SH-SY5Y (cell line): ENCODE measurements at regions not wholly inside any gene's neighbourhood (a gene's known extent, or its start where the extent isn't known, plus 50 kb on each side); places are given as distances from the start of the nearest gene placed in this dataset.

ENCODE experiments used
- GATA2 ChIP-seq: IDR thresholded peaks from 2 replicates; pipeline ENCODE4 v1.6.1; 2011; ENCODE audit warnings: mild to moderate bottlenecking, low read depth, low read length
- GATA3 ChIP-seq: IDR thresholded peaks from 2 replicates; pipeline ENCODE4 v1.6.1; 2011; ENCODE audit warnings: low read depth, mild to moderate bottlenecking, low read length, moderate library complexity

DNA sequence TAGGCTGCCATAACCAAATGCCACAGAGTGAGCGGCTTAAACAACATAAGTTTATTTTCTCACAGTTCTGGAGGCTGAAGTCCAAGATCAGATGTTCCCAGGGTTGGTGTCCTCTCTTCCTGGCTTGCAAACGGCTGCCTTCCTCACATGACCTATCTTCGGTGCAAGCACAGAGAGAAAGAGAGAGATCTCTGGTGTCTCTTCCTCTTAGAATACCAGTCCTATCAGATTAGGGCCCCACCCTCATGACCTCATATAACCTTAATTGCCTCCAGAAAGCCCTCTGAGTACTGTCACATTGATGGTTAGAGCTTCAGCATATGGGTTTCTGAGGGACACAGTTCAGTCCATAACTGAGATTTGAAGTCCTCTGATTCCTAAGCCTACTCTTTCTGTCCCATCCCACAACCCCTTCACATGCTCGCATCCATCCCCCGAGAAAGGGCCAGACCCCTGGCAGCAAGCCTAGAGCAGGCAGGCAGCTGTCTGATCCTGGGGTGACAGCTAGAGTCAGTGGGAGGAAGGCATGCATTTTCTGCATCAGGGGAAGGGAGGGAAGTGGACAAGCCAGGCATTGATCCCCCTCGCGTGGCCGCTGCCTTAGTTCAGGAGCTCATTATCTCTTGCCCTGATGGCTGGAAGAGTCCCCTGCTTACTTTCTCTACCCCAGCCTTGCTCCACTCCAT, 114.1 kb downstream of the FAR1 start:
- TF ChIP-seq GATA3: no peak
- no peak for TF ChIP-seq GATA2

DNA sequence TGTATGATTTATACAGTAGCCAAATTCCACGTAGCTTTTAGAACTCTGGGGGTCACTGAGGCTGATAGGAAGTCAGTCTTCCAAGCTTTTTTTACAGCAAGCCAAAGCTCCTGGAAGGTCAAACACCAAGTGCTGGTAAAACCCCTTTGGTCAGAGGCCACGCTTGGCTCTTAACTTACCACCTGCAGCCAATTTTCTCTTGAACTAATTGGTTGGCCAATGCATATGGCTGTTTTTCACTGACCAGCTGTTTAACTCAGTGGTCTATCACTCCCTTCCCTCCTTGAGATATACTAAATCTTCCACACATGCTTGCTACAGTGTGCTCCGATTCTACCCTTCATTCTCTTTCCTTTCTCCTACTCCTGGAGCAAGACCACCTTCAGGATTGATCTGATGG, 116.0 kb downstream of the FAR1 start:
- TF ChIP-seq GATA3 (no peak), GATA2 (no peak)

DNA sequence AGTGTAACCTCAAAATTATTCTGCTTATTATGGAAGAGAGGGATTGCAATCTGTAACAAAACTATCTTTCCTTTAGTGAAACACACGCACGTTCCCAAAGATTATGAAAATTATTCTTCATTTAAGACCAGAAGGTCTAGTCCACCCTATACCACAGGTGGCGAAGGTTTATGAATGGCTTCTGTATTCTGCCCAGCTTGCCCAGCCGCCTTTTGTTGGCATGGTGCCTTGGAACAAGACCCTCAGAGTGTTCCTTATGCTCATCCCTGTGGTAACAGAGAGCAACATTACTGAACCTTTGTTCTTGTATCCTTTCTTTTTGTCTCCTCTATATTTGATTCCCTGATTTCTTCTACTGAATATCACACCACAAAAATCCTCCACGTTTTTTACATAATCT, 116.4 kb downstream of the FAR1 start:
- TF ChIP-seq GATA2 (no peak), GATA3 (no peak)

- TF ChIP-seq GATA3 (no peak), GATA2 (no peak)
Measured at GRCh38 chr11:13786688-13787087, 118.2 kb downstream of the FAR1 start.

- no peak for TF ChIP-seq GATA3
- no peak for TF ChIP-seq GATA2
Measured at GRCh38 chr11:13800901-13801300, 132.4 kb downstream of the FAR1 start.

DNA sequence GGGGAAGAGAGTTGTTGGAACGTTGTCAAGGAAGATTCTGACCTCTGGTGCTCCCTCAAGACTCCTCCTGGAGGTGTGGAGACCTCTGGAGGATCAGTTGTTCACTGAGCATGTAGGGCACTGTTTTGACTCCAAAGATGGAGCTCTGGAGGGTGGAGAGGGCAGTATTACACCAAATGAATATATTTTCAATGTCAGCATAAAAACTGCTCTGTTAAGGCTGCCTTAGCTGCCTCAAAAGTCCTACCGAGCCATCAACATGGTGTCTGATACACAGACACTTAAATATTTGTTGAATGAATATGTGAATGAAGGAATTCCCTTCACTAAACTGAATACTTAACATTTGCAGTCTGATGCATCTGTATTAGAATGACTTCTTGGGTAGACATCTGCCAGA, 144.2 kb upstream of the SPON1 start:
- TF ChIP-seq GATA3 (no peak), GATA2 (no peak)

DNA sequence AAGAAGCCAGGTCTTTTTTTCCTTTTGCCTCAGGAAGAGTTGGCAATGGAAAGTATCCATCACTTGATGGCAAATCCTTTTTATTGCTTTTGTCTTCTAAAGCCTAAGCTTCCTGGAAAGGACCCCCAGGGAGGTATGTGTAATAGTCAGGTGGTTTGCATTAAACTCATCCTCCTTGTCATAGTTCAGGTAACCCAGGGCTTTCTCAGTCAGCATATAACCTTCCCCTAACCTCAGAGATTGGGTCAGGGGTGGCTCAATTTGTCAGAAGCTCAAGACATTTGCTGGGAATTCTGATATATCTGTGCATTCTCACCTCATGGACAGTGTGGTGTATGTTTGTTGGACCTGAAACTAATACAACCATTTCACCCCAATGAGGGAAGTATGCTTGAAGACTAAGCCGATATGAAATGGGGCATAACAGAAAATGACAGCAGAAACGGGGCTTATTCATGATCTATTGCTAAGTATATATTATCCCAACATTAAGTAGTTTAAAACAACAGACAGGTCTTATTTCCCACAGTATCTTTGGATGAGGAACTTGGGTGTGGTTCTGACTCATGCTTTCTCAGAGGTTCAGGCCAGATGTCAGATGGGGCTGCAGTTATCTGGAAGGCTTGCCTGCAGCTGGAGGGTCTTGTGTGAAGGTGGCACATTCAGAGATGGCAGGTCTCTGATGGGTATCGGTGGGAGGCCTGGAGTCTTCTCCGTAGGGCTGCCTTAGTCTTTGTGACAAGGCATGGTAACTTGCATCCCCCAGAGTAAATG, 135.8 kb upstream of the SPON1 start:
- no peak for TF ChIP-seq GATA3
- no peak for TF ChIP-seq GATA2

DNA sequence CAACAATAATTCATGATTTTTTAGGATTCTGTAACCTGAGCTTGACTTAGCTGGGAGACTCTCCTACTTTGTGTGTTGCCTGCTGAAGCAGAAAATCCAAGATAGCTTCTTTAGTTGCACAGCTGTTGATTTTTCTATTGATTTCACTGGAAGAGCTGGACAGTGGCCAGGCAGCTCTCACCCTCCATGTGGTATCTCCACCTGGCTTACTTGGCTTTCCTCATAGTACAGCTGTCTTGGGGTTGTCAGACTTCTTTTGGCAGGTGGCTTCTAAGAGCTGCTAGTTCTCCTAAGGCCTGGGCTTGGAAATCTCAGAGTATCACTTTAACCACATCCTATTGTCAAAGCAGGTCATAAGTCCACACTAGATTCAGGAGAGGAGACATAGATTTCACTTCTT, 130.8 kb upstream of the SPON1 start:
- TF ChIP-seq GATA3 (no peak), GATA2 (no peak)

DNA sequence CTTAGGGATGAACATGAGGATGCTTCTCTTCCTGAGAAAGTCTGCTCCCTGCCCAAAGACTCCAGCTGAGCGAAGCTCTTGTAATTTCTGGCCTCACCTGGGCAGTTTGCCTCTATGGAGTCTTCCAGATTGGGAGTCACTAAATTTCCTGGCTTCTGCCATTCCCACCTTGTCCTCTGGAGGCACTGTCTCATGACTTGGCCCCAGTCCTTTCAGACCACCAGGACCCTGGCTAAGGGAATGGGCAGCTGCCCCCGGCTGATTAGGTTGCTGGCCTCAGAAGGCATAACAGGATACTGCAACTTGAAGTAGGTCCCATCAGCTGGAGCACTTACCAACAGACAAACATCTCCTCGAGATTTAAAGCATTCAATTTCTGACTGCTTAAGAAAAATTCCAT, 128.1 kb upstream of the SPON1 start:
- TF ChIP-seq GATA2 (no peak), GATA3 (no peak)

- TF ChIP-seq GATA2 (no peak), GATA3 (no peak)
Measured at GRCh38 chr11:13836666-13837065, 125.9 kb upstream of the SPON1 start.

DNA sequence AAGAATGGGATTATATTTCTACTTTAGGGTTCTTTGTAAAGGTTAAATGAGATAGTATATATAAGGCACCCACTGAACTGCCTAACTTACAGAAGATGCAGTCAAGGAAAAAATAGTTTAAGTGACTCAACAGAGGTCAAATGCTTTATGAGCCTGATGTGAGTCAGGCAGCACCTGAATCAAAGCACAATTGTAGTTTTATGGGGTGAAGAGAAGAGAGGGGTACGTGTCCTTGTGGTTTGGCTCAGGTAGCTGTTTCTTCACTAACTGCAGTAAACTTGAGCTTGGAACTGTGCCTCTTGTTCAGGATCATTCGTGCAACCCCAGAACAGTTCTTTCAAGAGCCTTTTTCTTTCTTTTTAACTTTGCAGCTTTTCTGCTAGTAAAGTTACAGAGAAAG, 125.2 kb upstream of the SPON1 start:
- no peak for TF ChIP-seq GATA2
- no peak for TF ChIP-seq GATA3

DNA sequence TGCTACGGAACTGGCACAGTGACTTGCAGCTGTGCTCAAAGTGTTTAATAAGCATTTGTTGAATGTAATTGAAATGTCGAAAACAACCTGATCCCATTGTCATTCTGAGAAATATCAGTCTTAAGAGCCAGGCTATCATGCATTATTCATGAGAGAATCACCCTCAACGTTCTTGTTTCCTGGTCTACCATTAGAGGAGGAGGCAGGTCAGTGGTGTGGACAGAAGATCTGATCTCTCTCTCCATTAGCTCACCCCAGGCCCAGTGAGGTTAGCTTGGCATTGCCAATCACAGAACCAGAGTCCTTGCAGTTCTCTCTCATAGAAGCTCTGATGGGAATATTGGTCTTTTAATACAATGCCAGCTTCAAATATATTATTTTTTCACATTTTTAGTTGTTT, 121.1 kb upstream of the SPON1 start:
- TF ChIP-seq GATA3 (no peak), GATA2 (no peak)

GRCh38 chr11:13848031-13848430, 114.5 kb upstream of the SPON1 start:
- TF ChIP-seq GATA3: no peak
- TF ChIP-seq GATA2: no peak

DNA sequence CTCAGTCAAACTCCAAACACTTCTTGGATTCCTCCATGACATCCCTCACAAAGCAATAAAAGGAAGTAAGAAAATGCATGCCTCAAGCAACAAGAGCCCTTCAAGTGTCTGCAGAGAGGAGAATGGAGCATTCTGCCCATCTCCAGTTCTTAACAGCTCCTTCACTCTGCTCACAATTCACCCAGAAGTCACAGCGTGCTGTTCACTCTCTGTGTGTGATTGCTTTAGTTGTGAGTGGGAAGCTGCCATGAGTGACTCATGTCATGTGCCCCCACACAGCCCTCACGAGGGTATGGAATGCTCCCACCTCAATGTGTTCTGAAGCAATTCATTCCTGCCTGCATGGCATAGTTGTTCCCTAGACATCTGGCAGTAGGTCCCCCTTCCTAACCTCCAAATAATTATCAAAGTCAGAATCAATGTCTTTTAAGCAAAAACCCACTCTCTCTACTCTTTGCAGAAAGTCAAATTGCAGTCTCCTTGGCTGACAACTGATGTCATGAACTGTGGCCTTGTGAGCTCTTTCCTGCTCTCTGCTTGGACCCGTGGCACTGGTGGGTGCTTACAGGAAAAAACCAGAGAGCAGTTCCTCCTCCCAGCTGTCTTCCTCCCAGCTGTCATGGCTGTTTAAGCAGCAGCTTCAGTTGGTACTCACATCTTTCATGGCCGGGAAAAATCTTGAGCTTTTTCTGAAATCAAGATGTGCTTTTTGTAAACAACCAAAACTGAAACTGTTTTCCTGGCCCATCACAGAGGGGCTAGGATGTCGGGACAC, 112.1 kb upstream of the SPON1 start:
- no peak for TF ChIP-seq GATA2
- no peak for TF ChIP-seq GATA3
